K562 (cell line): ENCODE measurements at regions not wholly inside any gene's neighbourhood (a gene's known extent, or its start where the extent isn't known, plus 50 kb on each side); places are given as distances from the start of the nearest gene placed in this dataset.

Experiments used
- ARID3A ChIP-seq: IDR thresholded peaks from 2 replicates; pipeline ENCODE4 v1.6.1; 2012; ENCODE audit warnings: low read depth, low read length, improper control_type of control experiment, borderline replicate concordance
- ARID3B ChIP-seq: fragments of 250-450 bp; sonication (Bioruptor Pico); IDR thresholded peaks from 2 replicates; pipeline ENCODE4 v1.4.0; 2020; ENCODE audit warnings: borderline replicate concordance
- OTX1 ChIP-seq: fragments of 450-650 bp; formaldehyde crosslinking; IDR thresholded peaks from 2 replicates; pipeline ENCODE4 v1.4.0; 2022; ENCODE audit warnings: mild to moderate bottlenecking
- POLR2G ChIP-seq: fragments of 200-400 bp; formaldehyde crosslinking; IDR thresholded peaks from 2 replicates; pipeline ENCODE4 v1.6.1; 2017; ENCODE audit warnings: low read depth, mild to moderate bottlenecking, antibody characterized with exemption, low read length, moderate library complexity
- ZBTB1 ChIP-seq: sonication (generic); formaldehyde crosslinking; IDR thresholded peaks from 2 replicates; pipeline ENCODE4 v1.8.1; 2023; ENCODE audit warnings: missing genetic modification reagents, low read depth, mild to moderate bottlenecking, borderline replicate concordance
- ZNF277 ChIP-seq: fragments of 250-450 bp; sonication (Bioruptor Pico); IDR thresholded peaks from 2 replicates; pipeline ENCODE4 v1.8.0; 2022; ENCODE audit warnings: inconsistent platforms, mild to moderate bottlenecking, moderate library complexity, borderline replicate concordance
- ZNF280B ChIP-seq: fragments of 250-450 bp; sonication (Bioruptor Pico); IDR thresholded peaks from 2 replicates; pipeline ENCODE4 v1.5.1; 2021; ENCODE audit warnings: mild to moderate bottlenecking
- TF ChIP-seq, protein P1 (sequence below), 2 experiments: fragments of 450-650 bp in 1 of 2; sonication (generic) in 1 of 2; formaldehyde crosslinking; conservative IDR thresholded peaks; 2 replicates each; pipeline versions ENCODE4 v1.4.0 to v1.8.1; 2020 to 2022; ENCODE audit warnings: mild to moderate bottlenecking in 1 of 2, missing genetic modification reagents in 1 of 2

GRCh38 chr14:39607978-39608377 lies 175.7 kb upstream of the FBXO33 start (continued):
- no peak for TF ChIP-seq ARID3B (CRISPR knock-in tag)
- TF ChIP-seq, protein P1, sequence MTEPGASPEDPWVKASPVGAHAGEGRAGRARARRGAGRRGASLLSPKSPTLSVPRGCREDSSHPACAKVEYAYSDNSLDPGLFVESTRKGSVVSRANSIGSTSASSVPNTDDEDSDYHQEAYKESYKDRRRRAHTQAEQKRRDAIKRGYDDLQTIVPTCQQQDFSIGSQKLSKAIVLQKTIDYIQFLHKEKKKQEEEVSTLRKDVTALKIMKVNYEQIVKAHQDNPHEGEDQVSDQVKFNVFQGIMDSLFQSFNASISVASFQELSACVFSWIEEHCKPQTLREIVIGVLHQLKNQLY (CRISPR knock-in tag; conservative IDR thresholded peaks at IDR 0.05): no peak
- TF ChIP-seq ZNF280B: no peak
- no peak for TF ChIP-seq ARID3A
- no peak for TF ChIP-seq ZNF277
- TF ChIP-seq OTX1 (CRISPR knock-in tag): no peak
- TF ChIP-seq ZBTB1 (CRISPR knock-in tag): no peak
- TF ChIP-seq POLR2G: no peak
